Caki2 (cell line): ENCODE measurements at regions not wholly inside any gene's neighbourhood (a gene's known extent, or its start where the extent isn't known, plus 50 kb on each side); places are given as distances from the start of the nearest gene placed in this dataset.

ENCODE experiments used
- DNase-seq: peaks from one replicate; pipeline ENCODE4 v3.0.0-alpha.2; 2015; ENCODE audit warnings: low read depth
- in situ Hi-C: cut with HindIII; loops from 2 replicates; pipeline ENCODE4 v1.10.0; 2016; ENCODE audit warnings: low sequenced_read_pairs, low pct_unique_long_range_greater_than_20kb, mixed read lengths

DNA sequence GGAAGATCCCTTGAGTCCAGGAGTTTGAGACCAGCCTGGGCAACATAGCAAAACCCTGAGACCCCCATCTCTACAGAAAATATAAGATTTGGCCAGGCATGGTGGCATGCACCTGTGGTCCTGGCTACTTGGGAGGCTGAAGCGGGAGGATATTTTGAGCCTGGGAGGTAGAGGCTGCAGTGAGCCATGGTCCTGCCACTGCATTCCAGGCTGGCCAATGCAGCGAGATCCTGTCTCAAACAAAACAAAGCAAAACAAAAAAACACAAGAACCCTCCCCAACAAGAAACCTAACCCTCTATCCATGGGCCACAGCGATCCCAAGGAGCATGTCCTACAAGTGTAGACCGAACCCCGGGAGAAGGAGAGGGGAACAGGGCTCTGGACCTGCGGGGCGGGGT lies 133.3 kb downstream of the MGAT5B start:
- in situ Hi-C loops, result no loop called here
- DNase-seq, result no peak

DNA sequence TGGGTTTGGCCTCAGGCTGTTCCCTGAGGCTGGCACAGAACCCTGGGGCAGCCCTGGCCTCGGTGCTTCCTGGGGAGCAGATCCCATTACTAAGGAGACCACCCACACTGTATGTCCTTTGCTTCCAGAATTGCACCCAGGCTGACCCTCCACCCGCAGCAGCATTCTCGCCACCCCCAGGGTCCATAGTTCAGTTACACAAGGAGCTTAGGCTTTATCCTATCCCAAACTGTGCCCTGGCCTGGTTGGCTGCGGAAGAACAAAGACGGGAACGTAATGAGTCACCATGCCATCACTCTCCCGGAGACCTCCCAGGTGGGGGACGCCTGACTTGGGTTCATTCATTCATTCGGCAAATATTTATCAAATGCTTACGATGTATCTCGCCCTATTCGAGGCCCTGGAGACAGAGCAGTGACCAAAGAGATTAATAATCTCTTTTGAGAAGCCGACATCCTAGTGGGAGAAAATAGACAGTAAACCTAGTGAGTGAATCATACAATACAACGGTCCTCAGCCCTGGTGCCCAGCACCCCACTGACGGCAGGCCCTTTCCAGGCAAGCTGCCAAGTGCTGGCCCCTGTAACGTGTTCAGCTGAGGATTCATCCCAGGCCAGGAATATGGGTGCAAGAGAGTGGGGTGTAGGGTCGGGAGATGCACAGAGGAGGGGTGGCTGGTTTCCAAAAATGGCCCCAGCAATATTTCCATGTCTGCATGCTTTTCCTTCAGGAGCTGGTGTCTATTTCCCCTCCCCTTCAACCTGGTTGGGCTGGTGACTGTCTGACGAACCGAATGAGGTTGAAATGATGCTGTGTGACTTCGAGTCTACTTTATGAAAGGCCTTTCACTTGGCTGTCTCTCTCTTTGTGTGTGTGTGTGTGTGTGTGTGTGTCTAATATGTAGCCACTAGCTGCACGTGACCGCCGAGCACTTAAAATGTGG lies 134.2 kb downstream of the MGAT5B start:
- peak; percentile 98 for DNase-seq
- in situ Hi-C loops, result no loop called here

DNA sequence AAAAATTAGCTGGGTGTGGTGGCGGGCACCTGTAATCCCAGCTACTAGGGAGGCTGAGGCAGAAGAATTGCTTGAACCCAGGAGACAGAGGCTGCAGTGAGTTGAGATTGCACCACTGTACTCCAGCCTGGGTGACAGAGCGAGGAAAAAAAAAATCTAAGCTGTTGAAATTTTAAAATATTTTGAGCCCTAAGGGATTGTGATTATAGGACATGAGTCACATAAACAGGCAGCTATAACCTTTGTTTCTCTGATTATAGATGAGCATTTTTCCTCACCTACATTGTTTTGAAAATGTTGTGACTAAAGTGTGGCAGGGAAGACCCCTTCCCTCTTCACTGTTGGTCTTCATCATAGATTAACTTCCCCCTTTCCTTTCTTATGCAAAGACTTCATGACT lies 135.5 kb downstream of the MGAT5B start:
- in situ Hi-C loops, result no loop called here
- DNase-seq, result no peak

DNA sequence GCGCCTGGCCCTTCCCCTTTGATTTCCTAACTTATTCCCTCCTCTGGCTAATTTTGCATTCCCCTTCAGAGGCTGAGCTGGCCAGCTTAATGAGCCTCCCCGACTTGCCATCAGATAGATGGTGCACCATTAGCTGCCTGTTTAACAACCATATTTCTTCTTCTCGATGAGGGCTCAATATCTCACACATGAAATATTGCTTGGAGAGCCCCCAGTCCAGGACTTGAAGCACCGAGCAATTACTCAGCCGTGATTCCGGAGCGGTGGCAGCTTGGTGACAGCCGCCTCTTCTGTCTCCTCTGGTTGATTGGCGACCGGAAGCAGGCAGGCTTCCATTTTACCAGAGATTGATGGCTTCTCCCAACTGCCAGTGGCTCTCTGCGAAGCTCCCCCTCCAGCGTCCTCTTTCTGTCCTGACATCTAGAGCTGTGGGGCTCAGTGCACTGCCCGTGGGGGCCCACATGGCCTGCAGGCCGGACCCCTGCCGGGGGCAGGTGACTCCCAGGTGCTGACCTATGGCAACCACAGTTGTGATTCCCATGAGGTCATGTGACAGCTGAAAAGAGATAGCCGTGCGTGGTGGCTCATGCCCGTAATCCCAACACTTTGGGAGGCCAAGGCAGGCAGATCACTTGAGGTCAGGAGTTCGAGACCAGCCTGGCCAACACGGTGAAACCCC lies 133.7 kb upstream of the SEC14L1 start:
- DNase-seq, result no peak
- in situ Hi-C loops, result no loop called here

DNA sequence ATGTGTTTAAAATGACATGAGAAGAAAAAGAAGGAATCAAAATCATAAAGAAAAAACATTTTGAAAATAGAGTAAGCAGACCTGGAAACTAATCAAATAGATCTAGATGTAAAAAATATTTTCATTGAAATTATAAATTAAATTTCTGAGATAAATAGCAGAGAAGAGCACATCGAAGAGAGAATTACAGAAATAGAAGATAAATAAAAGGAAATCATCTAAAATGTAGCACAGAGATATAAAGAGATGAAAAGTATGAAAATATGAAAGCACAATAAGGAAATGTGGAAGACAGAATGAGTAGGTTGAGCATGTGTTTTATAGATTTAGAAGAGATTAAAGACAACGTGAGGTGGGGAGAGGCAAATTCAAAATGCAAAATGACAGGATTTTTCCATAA lies 130.9 kb upstream of the SEC14L1 start:
- in situ Hi-C loops, result no loop called here

DNA sequence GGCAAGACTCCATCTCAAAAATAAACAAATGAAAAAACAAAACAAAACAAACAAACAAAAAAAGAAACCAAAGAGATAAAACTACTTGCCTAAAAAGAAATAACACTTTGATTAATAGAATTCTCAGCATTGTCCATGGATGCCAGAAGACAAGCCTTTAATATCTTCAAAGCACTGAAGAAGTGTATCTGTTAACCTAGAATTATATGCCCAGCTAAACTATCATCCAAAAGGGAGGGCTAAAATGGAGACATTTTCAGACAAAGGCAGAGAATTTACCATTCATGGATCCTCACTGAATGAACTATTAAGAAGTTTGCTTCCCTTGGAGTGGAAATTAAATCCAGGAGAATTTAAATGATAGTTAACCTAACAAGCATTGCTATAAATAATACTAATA lies 130.1 kb upstream of the SEC14L1 start:
- DNase-seq, result no peak
- in situ Hi-C loops, result no loop called here

More for the DNA sequence above, 130.9 kb upstream of the SEC14L1 start:
- no peak for DNase-seq

DNA sequence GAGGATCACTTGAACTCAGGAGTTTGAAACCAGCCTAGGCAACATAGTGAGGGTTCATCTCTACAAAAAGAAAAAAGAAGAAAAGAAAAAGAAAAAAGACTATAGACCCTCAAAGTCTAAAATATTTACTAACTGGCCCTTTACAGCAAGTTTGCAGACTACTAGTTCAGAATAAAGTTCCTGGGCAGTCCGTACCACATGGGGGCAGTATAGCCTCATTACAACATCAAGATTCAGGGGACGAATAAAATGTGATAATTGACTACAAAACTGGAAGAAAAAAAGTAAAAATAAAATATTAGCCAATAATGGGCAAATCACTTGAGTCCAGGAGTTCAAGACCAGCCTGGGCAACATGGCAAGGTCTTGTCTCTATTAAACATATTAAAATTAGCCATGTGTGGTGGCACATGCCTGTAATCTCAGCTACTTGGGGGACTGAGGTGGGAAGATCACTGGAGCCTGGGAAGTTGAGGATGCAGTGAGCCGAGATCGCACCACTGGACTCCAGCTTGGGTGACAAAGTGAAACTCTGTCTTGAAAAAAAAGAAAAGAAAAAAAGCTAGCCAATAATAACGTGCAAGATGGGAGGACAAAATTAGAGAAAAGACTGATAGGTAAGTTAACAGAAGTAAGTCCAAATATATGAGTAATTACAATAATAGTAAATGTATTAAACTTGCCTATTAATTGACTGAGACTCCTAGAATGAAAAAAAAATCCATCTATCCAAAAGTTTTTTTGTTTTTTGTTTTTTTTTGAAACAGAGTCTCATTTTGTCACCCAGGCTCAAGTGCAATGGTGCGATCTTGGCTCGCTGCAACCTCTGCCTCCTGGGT lies 129.4 kb upstream of the SEC14L1 start:
- DNase-seq, result peak; percentile 21
- in situ Hi-C loops, result no loop called here

DNA sequence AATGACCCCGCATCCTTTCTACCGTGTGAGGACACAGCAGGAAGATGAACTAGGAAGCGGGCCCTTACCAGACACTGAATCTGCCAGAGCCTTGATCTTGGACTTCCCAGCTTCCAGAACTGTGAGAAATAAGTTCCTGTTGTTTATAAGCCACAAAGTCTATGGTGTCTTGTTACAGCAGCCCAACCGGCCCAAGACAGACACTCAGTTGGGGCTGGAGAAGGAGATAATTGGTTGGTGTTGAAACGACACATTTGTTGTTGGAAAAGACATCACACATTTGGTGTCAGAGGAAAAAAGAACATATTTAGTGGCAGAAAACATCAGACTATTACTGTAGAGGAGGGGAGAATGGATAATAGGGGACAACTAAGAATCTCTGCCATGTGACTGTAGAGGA lies 122.3 kb upstream of the SEC14L1 start:
- DNase-seq, result no peak
- in situ Hi-C loops, result no loop called here

DNA sequence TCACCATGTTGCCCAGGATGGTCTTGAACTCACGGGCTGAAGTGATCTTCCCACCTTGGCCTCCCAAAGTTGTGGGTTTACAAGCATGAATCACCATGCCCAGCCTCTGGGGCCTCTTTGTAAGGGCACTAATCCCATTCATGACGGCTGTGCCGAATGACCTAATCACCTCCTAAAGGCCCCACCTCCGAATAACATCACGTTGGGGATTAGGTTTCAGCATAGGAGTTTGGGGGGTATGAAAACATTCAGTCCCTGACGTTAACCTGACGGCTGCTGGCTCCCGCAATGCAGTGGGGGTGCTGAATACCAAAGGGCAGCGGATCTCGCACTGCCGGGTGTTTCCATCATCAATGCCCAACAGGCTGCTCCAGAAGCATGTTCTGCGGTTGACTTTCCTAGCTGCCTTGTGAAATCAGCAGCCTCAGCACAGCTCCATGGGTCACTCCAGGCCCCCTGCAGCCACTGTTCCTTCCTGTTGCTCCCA lies 120.8 kb upstream of the SEC14L1 start:
- in situ Hi-C loops, result no loop called here
- no peak for DNase-seq

DNA sequence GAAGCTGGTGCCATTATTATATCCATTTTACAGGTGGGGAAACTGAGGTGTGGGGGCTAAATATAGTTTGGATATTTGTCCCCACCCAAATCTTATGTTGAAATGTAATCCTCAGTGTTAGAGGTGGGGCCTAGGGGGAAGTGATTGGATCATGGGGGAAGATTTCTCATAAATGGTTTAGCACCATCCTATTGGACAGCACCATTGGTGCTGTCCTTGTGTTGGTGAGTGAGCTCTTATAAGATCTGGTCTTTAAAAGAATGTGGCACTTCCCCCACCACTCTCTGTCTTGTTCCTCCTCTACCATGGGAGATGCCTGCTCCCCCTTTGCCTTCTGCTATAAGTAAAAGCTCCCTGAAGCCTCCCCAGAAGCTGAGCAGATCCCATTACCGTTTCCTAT lies 119.8 kb upstream of the SEC14L1 start:
- no peak for DNase-seq
- in situ Hi-C loops, result no loop called here

DNA sequence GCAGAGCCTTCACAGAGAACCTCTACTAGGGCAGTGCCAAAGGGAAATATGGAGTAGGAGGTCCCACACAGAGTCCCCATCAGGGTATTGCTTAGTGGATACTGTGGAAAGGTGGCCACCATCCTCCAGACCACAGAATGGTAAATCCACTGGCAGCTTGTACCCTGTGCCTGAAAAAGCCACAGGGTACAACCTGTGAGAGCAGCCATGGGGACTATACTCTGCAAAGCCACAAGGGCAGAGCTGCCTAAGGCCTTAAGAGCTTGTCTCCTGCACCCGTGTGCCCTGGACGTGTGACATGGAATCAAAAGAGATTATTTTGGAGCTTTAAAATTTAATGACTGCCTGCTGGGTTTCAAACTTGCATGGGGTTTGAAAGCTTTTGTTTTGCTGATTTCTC lies 118.0 kb upstream of the SEC14L1 start:
- in situ Hi-C loops, result no loop called here
- no peak for DNase-seq

DNA sequence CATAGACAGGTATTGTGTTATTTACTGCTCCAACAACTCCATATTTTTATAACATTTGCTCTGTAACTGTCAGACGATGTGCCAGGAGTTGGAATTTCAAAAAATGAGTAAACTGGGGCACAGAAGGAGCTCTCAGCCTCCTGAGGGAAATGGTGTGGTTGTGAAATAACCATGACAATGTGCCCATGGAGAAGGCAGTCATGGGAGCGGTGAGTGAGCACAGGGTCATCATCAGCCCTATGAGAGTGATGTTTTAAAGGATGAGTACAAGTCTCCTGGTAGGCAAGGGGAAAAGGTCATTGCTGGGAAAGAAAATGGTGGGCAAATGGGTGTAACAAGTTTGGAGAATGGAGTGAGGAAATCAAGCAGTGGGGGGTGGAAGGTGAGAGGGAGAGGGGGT lies 115.0 kb upstream of the SEC14L1 start:
- no peak for DNase-seq
- in situ Hi-C loops, result no loop called here

DNA sequence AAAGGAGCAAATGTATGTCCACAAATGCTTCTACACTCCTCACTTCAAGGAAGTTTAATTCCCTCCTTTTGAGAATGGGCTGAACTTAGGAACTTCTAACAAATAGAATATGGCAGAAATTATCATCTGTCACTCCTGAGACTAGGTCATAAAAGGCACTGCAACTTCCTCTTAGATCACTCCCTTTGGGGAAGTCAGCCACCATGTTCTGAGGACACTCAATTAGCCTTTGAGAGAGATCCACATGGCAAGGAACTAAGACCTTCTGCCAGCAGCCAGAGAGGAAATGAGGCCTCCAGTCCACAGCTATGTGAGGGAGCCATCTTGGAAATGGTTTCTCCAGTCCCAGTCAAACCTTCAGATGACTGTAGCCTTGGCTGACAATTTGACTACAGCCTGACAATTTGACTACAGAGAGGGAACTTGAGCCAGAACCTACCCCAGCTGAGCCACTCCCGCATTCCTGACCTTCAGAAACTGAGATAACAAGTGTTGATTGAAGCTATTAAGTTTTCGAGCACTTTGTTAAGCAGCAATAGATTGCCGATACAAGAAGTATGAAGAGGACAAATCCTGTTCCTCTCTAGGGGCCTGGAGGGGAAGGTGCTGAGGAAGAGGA lies 113.4 kb upstream of the SEC14L1 start:
- in situ Hi-C loops, result no loop called here
- no peak for DNase-seq

DNA sequence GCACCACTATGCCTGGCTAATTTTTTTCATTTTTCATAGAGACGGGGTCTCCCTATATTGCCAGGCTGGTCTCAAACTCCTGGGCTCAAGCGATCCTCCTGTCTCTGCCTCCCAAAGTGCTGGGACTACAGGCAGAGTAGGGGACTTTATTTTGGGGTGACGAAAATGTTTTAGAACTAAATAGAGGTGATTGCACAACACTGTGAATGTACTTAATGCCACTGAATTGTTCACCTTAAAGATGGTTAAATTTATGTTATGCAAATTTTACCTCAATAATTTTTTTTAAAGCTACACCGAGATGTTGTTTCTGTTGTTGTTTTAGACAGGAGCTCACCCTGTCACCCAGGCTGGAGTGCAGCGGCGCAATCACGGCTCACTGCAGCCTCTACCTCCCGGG lies 111.9 kb upstream of the SEC14L1 start:
- no peak for DNase-seq
- in situ Hi-C loops, result no loop called here

DNA sequence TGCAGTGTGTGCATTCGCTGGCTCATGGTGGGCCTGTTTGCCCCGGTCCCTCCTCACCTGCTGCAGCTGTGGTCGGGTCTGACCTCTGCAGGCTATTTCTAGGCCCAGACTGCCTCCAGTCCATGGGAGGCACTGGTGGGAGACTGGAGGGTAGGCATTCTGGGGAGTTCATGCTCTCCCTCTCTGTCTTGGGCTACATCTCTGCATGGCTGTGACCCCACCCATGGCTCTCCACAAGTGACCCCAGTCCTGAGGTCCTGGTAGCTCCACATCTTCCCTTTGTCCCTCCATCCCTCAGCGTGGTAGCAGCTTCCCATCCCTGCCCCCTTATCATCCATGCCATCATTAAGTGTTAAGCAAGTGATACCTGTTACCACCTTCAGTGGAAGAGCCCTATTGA lies 107.8 kb upstream of the SEC14L1 start:
- no peak for DNase-seq
- in situ Hi-C loops, result no loop called here

DNA sequence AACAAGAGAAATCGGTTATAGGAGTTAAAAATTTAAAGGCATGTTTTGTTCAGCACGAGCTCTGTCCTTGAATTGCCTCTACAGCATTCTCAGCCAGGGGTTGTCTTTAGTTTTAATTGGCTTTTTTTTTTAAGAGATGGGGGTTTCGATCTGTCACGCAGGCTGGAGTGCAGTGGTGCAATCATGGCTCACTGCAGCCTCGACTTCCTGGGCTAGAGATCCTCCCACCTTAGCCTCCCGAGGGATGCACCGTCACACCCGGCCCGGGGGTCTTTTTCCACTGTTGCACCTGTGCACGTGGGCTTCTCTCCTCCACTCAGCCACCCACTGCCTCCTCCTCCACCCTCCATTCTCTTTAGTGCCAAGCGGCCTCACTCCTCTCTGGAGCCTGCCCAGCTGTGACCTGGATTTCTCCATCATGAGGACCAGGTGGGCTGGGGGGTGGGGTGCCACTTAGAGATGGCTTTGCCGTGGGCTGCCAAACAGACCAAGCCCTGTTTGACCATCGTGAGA lies 106.8 kb upstream of the SEC14L1 start:
- DNase-seq, result no peak
- in situ Hi-C loops, result no loop called here

DNA sequence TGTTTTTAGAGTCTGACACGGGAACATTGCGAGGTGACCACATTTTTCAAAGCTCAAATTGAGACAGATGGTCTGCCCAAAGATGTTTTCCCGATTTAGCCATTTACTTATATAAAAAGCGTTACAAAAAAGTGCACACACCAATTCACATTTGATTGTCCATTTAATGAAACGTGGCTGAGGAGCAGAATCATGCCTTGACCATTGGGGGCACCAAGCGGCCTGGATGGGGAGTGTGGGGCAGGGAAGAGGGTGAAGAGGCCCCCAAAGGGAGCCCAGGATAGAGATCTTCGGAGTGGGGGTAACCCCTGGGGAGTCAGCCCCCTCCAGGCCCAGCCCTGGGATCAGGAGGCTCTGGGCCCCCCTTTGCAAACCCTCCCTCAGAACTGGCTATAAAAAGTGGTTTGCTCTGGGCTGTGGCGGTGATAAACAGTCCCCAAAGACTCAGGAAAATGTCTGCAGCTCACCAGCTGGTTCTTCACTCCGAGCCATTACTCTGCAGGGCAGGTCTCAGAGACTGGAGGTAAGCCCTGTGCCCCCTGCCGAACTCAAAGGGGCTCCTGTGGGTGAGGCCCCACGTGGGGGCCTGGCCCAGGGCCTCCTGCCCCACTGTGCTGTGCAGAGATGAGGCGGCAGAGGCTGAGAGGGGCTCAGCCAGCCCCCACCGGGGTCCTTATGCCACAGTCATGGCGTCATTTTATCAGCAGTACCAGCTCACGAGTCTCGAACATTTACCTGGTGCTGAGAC lies 105.9 kb upstream of the SEC14L1 start:
- in situ Hi-C loops, result no loop called here
- no peak for DNase-seq

DNA sequence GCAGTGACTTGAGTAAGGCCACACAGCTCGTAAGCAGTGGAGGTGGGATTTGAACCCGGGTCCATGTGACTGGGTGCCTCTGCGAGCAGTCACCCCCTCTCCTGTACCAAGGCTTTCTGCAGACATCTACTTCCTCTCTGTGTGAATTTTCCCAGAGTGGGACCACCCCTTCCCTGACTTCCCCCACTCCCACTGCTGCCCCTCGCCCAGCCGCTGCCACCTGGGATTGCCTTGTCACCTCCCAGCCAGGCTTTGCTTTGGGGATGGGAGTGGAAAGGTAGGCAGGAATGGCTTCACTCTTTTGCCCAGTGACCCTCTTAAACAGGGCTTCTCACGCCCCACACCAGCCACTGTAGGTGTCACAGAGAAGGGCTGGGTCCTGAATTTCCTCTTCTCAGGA lies 105.2 kb upstream of the SEC14L1 start:
- DNase-seq, result no peak
- in situ Hi-C loops, result no loop called here
